Osteoblast (primary cell): ENCODE measurements at regions not wholly inside any gene's neighbourhood (a gene's known extent, or its start where the extent isn't known, plus 50 kb on each side); places are given as distances from the start of the nearest gene placed in this dataset.

Source experiments
- DNase-seq: peaks from one replicate; pipeline ENCODE4 v3.0.0; 2011; ENCODE audit warnings: low spot score, mixed read lengths; ENCODE audit not compliant: insufficient read length; ENCODE audit errors: missing footprints
- H2AFZ ChIP-seq: 2 replicates; pipeline ENCODE4 v1.6.0; 2011; ENCODE audit warnings: mild to moderate bottlenecking, low read length
- H3K27ac ChIP-seq: 2 replicates; pipeline ENCODE4 v1.5.1; 2011; ENCODE audit warnings: mild to moderate bottlenecking, low read depth, low read length, moderate library complexity
- H3K27me3 ChIP-seq: 2 replicates; pipeline ENCODE4 v1.6.0; 2012; ENCODE audit warnings: mild to moderate bottlenecking, control low read depth, inconsistent platforms, low read length, moderate library complexity; ENCODE audit not compliant: insufficient read depth
- H3K36me3 ChIP-seq: 2 replicates; pipeline ENCODE4 v1.5.1; 2011; ENCODE audit warnings: mild to moderate bottlenecking, low read length, control low read depth, moderate library complexity; ENCODE audit not compliant: insufficient read depth
- H3K4me1 ChIP-seq: 2 replicates; pipeline ENCODE4 v1.5.1; 2011; ENCODE audit warnings: mild to moderate bottlenecking, low read length, control low read depth, moderate library complexity; ENCODE audit not compliant: insufficient read depth
- H3K4me2 ChIP-seq: 2 replicates; pipeline ENCODE4 v1.6.0; 2011; ENCODE audit warnings: mild to moderate bottlenecking, low read length; ENCODE audit not compliant: insufficient read depth
- H3K4me3 ChIP-seq: fragments of 200-600 bp; sonication (generic); 3 replicates; pipeline ENCODE4 v1.5.1; 2012; ENCODE audit warnings: mild to moderate bottlenecking, low read length, inconsistent platforms; ENCODE audit not compliant: insufficient read depth
- H3K79me2 ChIP-seq: 2 replicates; pipeline ENCODE4 v1.6.0; 2012; ENCODE audit warnings: mild to moderate bottlenecking, low read length, control low read depth, inconsistent platforms; ENCODE audit not compliant: insufficient read depth
- H3K9me3 ChIP-seq: 2 replicates; pipeline ENCODE4 v1.5.1; 2011; ENCODE audit warnings: low read depth, low read length, control low read depth
- H4K20me1 ChIP-seq: 2 replicates; pipeline ENCODE4 v1.6.0; 2012; ENCODE audit warnings: mild to moderate bottlenecking, low read length, control low read depth; ENCODE audit not compliant: insufficient read depth
- CTCF ChIP-seq: IDR thresholded peaks from 2 replicates; pipeline ENCODE4 v1.5.1; 2011; ENCODE audit warnings: mild to moderate bottlenecking, low read depth, low read length, moderate library complexity; ENCODE audit errors: extremely low read depth

- Histone ChIP-seq H3K36me3 (no peaks in the 10 kb centered on the region), H3K79me2 (no peaks in the 10 kb centered on the region), H4K20me1 (no peaks in the 10 kb centered on the region), H3K4me2 (no peak overlapping the region), H3K27ac (no peak overlapping the region), H3K4me3 (no peak overlapping the region), H3K27me3 (no peaks in the 10 kb centered on the region), H3K4me1 (no peaks in the 10 kb centered on the region), H3K9me3 (peaks cover 3% of the 10 kb centered on the region), H2AFZ (no peak overlapping the region)
- no peak for TF ChIP-seq CTCF
- DNase-seq, result no peak
Measured at GRCh38 chr2:122873951-122874350, 1118.5 kb downstream of the TSN start.

- TF ChIP-seq CTCF, result no peak
- no peaks in the 10 kb centered on the region for H3K79me2 ChIP-seq
- H3K4me1 ChIP-seq, result no peaks in the 10 kb centered on the region
- H2AFZ ChIP-seq, result no peak overlapping the region
- H3K27me3 ChIP-seq, result no peaks in the 10 kb centered on the region
- no peaks in the 10 kb centered on the region for H3K36me3 ChIP-seq
- DNase-seq, result no peak
- no peak overlapping the region for H3K4me3 ChIP-seq
- no peak overlapping the region for H3K27ac ChIP-seq
- no peaks in the 10 kb centered on the region for H4K20me1 ChIP-seq
- H3K9me3 ChIP-seq, result peaks cover 4% of the 10 kb centered on the region
- H3K4me2 ChIP-seq, result no peak overlapping the region
Measured at GRCh38 chr2:122875091-122875865, 1119.8 kb downstream of the TSN start.

- Histone ChIP-seq H3K4me1 (no peaks in the 10 kb centered on the region), H2AFZ (no peak overlapping the region), H3K4me3 (no peak overlapping the region), H3K4me2 (no peak overlapping the region), H3K27ac (no peak overlapping the region), H3K36me3 (no peaks in the 10 kb centered on the region), H3K27me3 (no peaks in the 10 kb centered on the region), H3K79me2 (no peaks in the 10 kb centered on the region), H4K20me1 (no peaks in the 10 kb centered on the region), H3K9me3 (peaks cover 3% of the 10 kb centered on the region)
- no peak for TF ChIP-seq CTCF
- no peak for DNase-seq
Measured at GRCh38 chr2:122883849-122884248, 1128.4 kb downstream of the TSN start.

GRCh38 chr2:122884889-122885288 lies 1129.4 kb downstream of the TSN start:
- no peak overlapping the region for H2AFZ ChIP-seq
- H3K4me2 ChIP-seq, result no peak overlapping the region
- H3K36me3 ChIP-seq, result no peaks in the 10 kb centered on the region
- H4K20me1 ChIP-seq, result no peaks in the 10 kb centered on the region
- no peak for TF ChIP-seq CTCF
- H3K9me3 ChIP-seq, result no peaks in the 10 kb centered on the region
- H3K27ac ChIP-seq, result no peak overlapping the region
- H3K79me2 ChIP-seq, result no peaks in the 10 kb centered on the region
- no peak overlapping the region for H3K4me3 ChIP-seq
- no peak for DNase-seq
- no peaks in the 10 kb centered on the region for H3K27me3 ChIP-seq
- no peaks in the 10 kb centered on the region for H3K4me1 ChIP-seq
